ENCODE measurements at regions not wholly inside any gene's neighbourhood (a gene's known extent, or its start where the extent isn't known, plus 50 kb on each side); places are given as distances from the start of the nearest gene placed in this dataset.

DNA sequence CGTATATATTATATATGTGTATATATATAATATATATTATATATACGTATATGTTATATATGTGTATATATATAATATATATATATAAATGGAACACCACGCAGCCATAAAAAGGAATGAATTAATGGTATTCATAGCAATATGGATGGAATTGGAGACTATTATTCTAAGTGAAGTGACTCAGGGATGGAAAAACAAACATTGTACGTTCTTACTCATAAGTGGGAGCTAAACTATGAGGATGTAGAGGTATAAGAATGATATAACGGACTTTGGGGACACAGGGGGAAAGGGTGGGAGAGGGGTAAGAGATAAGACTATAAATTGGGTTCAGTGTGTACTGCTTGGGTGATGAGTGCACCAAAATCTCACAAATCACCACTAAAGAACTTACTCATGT is 1388.9 kb downstream of the C4orf33 start:
- DNase-seq (ENCODE audit: low read depth): no peak

DNA sequence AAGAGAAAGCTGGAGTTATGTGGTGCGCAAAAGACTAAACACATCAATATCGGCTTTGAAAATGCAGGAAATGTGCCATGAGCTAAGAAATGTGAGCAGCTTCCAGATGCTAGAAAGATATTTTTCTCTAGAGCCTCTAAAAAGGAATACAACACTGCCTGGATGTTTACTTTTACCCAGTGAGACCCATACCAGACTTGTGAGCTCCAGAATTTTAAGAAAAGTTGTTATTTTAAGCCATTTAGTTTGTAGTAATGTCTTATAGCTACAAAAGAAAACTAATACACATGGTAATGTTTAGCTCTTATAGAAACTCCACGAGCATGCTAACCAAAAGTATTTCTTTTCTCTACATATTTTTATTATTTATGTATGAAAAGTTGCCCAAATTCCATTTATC is 1389.4 kb downstream of the C4orf33 start:
- no peak for DNase-seq (ENCODE audit: low read depth)

DNA sequence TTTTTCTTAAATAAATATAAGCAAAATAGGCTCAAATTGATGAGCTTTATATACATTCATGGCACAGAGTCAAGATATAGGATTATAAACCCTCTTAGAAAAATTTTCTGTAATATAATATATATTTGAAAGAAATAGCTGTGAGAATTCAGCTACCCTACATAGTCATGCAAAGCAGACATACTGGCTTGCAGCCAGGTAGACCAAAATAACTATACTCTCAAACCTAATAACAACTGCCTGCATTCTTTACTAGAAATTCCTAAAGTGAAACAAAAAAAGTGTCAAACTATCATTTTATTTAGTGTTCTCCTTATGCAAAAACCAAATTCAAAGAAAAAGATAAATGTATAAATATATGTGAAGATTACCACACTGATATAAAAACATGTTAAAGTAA is 1390.2 kb downstream of the C4orf33 start:
- no peak for DNase-seq (ENCODE audit: low read depth)

GRCh38 chr4:130486841-130487240 is 1390.9 kb downstream of the C4orf33 start:
- DNase-seq (ENCODE audit: low read depth): no peak

GRCh38 chr4:130510661-130511060 is 1414.7 kb downstream of the C4orf33 start:
- no peak for DNase-seq (ENCODE audit: low read depth)

DNA sequence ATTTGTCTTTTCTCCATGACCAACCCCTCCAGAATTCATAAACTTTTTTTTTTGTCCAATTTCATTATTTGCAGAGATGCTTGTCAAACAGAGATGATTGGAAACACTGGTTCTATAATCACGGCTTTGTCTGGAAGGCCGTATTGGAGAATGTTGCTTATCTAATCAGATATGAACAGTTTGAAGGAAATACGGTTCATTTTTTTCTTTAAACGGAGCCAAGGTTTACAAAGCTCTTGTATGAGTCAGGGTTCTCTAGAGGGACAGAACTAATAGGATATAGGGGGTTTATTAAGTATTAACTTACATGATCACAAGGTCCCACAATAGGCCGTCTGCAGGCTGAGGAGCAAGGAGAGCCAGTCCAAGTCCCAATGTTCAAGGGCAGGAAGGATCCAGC is 1415.8 kb downstream of the C4orf33 start:
- no peak for DNase-seq (ENCODE audit: low read depth)

GRCh38 chr4:130524057-130524456 is 1428.1 kb downstream of the C4orf33 start:
- no peak for DNase-seq (ENCODE audit: low read depth)

GRCh38 chr4:130530505-130530904 is 1434.6 kb downstream of the C4orf33 start:
- DNase-seq (ENCODE audit: low read depth): no peak

DNA sequence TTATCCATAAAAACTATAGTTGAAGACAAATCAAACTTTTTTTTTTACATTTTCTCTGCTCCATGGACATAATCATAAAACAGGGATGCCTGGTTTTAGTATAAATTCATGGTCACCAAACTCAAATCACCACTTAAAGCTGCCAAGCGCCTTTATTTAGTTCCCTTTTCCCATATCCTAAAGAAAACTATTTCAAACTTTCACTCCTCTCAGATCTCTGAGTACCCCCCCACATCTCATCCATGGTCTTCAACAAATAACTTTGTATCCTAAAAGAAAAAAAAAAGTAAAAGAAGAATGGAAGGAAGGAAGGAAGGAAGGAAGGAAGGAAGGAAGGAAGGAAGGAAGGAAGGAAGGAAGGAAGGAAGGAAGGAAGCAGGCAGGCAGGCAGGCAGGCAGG is 1438.7 kb downstream of the C4orf33 start:
- DNase-seq (ENCODE audit: low read depth): no peak

DNA sequence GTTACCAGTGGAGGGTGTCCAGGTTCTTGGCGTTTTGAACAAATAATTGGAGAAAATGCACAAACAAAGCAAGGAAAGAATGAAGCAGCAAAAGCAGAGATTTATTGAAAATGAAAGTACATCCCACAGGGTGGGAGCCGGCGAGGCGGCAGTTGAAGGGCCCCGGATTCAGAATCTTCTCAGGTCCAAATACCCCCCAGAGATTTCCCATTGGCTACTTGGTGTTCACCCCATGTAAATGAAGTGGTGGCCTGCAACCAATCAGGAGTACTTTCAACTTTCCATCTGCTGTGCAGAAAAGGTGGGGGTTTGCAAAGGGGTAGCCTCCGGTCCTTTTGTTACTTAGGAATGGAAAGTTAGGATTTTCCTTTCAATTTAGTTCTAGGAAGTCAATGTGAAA is 1447.0 kb downstream of the C4orf33 start:
- no peak for DNase-seq (ENCODE audit: low read depth)

- no peak for DNase-seq (ENCODE audit: low read depth)
These were observed 1449.2 kb downstream of the C4orf33 start for GRCh38 chr4:130545171-130545570.

DNA sequence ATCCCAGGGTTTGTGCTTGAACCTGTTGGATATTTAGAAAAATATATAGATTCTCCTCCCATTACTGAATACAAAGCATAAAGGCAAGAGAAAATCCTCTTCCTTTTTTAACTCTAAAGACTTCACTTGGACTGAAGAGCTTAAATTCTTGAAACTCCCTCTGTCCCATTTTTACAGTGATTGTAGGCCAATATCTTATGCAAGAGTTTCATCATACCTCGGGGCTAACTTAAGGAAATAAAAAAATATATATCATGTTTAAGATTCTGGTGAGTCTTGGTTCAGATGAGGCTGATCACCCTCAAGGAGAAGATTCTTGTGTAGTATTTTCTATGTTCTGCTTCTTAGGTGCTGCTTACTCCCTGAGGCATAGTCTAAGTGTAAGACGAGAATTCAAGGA is 1449.6 kb downstream of the C4orf33 start:
- DNase-seq (ENCODE audit: low read depth): no peak

DNA sequence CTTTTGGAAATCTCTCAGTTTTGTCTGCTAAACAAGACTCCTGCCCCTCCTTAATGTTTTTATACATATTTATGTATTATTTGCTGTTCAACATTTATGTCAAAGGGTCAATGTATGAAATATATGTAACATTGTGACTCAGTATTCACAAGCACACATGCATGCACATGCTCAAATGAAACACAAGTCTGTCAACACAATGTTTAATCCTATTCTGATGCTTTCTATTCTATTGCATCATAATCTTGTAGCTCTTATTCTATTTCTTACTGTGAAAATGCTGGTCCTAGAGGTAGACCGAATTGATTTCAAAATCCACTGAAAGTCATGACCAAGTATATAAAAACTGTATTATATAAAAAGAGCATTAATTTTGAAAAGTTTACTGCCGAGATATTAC is 1463.3 kb downstream of the C4orf33 start:
- no peak for DNase-seq (ENCODE audit: low read depth)

DNA sequence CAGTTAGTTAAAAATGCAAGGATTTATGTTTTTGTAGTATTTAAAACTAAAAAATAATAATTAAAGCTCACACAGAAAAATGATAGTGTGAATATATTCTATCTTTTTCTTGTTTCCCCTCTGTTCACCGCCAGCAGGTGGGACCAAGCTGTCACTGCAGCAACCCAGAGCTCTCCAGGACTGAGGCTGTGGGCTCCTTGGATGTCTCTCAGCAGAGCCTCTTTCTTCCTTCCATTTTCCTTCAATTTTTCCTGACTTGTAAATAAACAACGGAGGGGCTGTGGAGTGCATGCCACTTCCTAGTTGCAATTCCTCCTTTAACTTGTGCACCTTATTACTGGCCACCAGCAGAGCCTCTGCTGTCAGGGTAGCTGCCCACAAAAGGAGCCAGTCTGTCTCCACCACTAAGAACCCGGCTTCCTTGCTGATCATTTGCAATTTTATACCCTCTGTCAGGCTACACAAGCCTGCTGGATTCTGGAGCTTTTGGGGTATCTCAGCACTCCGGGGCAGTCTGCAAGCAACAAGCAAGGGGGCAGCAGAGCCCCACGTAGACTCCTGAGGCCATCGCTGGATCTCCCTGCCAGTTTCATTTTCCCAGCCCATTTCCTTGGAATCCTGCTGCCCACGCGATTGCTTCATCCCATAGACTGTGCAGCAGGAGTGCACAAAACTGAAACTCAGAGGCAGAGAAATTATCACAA is 1467.4 kb downstream of the C4orf33 start:
- no peak for DNase-seq (ENCODE audit: low read depth)

DNA sequence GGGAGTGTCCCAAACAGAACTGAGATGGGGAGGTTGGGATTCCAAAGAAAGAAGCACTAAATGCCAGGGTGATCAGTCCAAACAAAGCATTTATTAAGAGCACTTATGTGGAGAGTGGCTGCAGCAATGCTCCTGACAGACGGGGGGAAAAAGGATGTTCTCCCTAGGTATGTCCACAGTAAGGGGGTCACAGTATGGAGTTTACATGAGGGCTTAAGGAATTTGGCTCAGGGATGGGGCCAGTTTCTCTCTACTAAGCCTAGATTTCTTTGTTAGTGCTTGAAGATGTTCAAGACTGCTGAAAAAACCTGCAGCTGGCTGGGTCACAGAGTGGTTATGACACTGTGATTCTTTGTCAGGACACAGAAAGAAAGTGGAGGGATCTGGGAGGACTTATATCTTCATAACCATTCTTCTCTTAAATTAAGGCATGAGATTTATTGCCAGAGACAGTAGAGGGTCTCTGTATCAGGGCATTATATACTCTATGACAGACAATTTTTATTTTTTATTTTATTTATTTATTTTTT is 1468.0 kb downstream of the C4orf33 start:
- DNase-seq (ENCODE audit: low read depth): no peak

- no peak for DNase-seq (ENCODE audit: low read depth)
These were observed 1472.8 kb downstream of the C4orf33 start for GRCh38 chr4:130568746-130569145.

DNA sequence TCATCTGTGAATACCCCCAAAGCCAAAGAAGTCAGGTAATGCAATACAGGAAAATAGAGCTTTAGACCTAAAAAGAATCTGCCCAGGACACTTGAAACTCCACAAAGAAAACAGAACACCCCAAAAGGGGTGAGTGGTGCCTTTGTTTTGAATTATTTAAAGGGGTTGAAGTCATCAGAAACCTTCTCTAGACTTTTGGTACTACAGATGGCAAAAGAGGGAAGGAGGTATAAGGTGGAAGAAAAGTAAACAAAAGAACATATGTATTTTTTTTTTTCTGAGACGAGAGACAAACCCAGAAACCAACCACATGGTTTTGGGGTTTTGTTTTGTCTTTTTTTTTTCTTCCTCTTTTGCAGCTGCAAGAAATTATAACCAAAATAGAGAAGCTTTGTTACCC is 1477.8 kb downstream of the C4orf33 start:
- no peak for DNase-seq (ENCODE audit: low read depth)

- no peak for DNase-seq (ENCODE audit: low read depth)
These were observed 1478.3 kb downstream of the C4orf33 start for GRCh38 chr4:130574215-130574614.

- DNase-seq (ENCODE audit: low read depth): no peak
These were observed 1480.3 kb downstream of the C4orf33 start for GRCh38 chr4:130576218-130576617.

DNA sequence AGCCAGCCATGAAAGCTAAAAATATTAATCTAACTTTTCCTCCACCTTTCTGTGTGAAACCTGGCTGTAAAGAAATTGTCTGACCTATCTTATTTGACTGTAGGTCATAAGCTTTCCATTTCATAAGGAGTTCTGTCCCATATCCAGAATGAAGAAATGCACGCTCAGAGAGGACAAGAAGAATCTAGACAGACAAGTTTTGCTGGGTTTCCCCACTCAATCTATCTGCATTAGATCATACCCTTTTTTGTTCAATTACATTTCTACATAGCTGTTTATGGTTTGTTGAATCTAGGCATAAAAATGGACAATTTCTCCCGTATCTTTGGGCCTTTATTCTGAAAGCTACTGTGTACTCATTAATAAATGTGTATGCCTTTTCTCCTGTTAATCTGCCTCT is 1495.1 kb downstream of the C4orf33 start:
- DNase-seq (ENCODE audit: low read depth): no peak

- no peak for DNase-seq (ENCODE audit: low read depth)
These were observed 1504.8 kb downstream of the C4orf33 start for GRCh38 chr4:130600706-130601105.

- no peak for DNase-seq (ENCODE audit: low read depth)
These were observed 1507.1 kb downstream of the C4orf33 start for GRCh38 chr4:130603043-130603442.

GRCh38 chr4:130608121-130608520 is 1512.2 kb downstream of the C4orf33 start:
- DNase-seq (ENCODE audit: low read depth): no peak

DNA sequence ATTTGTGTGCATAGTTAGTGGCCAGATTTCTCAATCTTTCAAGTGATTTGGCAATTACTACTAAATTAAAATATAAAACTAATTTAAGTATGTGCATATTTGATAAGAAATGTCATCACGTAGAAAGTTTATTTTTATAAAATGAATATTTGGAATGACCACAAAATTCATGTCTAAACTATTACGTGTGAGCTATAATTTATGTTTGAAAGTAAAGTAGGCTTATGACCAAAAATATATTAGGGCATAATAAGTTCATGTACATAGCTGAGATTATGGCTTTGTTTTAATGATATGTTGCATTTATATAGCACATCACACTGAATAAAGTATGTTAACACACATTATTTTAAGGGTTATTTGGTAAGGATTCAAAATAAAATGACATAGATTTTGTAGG is 1532.6 kb downstream of the C4orf33 start:
- no peak for DNase-seq (ENCODE audit: low read depth)

Data from activated T-helper 1 cell treated with Interleukin-2 at 50 U/mL for 16 hours (primary cell).